ENCODE measurements at regions not wholly inside any gene's neighbourhood (a gene's known extent, or its start where the extent isn't known, plus 50 kb on each side); places are given as distances from the start of the nearest gene placed in this dataset.

DNA sequence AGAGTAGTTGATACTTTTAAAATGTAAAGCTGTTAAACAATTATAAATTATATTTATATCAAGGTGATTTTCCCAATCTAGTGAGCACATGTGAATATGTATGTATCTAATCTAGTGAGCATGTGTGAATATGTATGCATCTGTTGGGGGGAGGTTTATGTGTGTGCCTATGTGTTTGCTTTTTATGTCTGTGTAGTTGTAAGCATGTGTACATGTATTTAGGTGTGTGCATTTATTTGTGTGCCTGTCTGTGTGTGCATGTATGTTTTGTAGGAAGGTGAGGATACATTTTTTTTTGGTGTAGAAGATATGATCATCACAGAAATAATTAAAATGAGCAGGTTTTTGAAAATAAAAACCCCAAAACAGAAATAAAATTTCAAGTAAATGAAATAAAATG lies 318.9 kb upstream of the CHRM3 start:
- no peak for TF ChIP-seq POLR2AphosphoS5 (IDR thresholded peaks at IDR 0.05)
- TF ChIP-seq POLR2A (IDR thresholded peaks at IDR 0.05), result no peak
- TF ChIP-seq, protein P1, sequence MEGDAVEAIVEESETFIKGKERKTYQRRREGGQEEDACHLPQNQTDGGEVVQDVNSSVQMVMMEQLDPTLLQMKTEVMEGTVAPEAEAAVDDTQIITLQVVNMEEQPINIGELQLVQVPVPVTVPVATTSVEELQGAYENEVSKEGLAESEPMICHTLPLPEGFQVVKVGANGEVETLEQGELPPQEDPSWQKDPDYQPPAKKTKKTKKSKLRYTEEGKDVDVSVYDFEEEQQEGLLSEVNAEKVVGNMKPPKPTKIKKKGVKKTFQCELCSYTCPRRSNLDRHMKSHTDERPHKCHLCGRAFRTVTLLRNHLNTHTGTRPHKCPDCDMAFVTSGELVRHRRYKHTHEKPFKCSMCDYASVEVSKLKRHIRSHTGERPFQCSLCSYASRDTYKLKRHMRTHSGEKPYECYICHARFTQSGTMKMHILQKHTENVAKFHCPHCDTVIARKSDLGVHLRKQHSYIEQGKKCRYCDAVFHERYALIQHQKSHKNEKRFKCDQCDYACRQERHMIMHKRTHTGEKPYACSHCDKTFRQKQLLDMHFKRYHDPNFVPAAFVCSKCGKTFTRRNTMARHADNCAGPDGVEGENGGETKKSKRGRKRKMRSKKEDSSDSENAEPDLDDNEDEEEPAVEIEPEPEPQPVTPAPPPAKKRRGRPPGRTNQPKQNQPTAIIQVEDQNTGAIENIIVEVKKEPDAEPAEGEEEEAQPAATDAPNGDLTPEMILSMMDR (IDR thresholded peaks at IDR 0.05), result no peak
- TF ChIP-seq EP300 (IDR thresholded peaks at IDR 0.05), result no peak
